ENCODE measurements at regions not wholly inside any gene's neighbourhood (a gene's known extent, or its start where the extent isn't known, plus 50 kb on each side); places are given as distances from the start of the nearest gene placed in this dataset.

DNA sequence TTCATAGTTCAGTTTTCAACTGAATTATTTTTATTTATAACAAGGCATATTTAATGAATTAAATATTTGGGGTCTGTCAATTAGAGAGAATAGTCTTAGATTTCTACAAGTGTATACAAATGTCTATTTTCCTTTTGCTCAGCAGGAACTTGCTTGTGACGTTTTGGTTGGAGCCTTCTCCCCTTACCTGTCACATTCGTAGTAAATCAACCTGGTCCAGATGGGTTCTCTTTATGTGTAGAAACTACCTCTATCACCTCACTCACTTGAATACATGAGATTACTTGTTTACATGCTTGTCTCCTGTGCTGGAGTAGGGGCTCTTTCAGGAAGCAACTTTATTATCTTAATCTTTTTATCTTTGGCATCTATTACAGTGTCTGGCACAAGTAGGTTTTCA is 938.3 kb upstream of the IGFBP7 start:
- no peaks in the 10 kb centered on the region for H3K27me3 ChIP-seq (ENCODE audit: insufficient read depth, low read length)
- H3K9me3 Mint-ChIP-seq: peaks cover 20 to 22% of the 10 kb centered on the region in 2 experiments
- H3T11ph ChIP-seq (ENCODE audit: low read length): no peak overlapping the region
- H4K8ac ChIP-seq (replicated peaks; ENCODE audit: insufficient read length, low read depth, low read length): no peak overlapping the region
- no peak overlapping the region for H3K4me2 ChIP-seq (ENCODE audit: insufficient read depth, insufficient read length, low read length)
- H3K36me3 Mint-ChIP-seq (ENCODE audit: insufficient read depth in 1 of 3, low read depth in 3 of 3): peaks cover under 1 to 23% (median 8%) of the 10 kb centered on the region in 3 experiments; a peak in 6 of 7 replicates
- H2BK15ac ChIP-seq (ENCODE audit: low read depth, low read length): no peak overlapping the region
- no peak overlapping the region for H3K27ac ChIP-seq (ENCODE audit: insufficient read length, low read depth, low read length)
- no peak overlapping the region for H3K27ac Mint-ChIP-seq
- H3K18ac ChIP-seq (ENCODE audit: insufficient read length, low read depth, low read length): no peak overlapping the region
- H3K9me3 ChIP-seq (ENCODE audit: control insufficient read depth, low read depth, low read length): peaks cover 5% of the 10 kb centered on the region
- DNase-seq: no peak
- H2BK120ac ChIP-seq (ENCODE audit: low read depth, low read length, poor library complexity, severe bottlenecking): no peak overlapping the region
- no peak overlapping the region for H3K56ac ChIP-seq (ENCODE audit: insufficient read length, low read depth, low read length)
- no CpG with 5 or more reads among the region's 2 CpGs for WGBS (ENCODE audit: extremely low coverage, insufficient read length, low lambda C conversion rate)
- H3K4me1 Mint-ChIP-seq: no peaks in the 10 kb centered on the region
- no peak overlapping the region for H2BK12ac ChIP-seq (ENCODE audit: insufficient read length, low read depth, low read length)
- no peaks in the 10 kb centered on the region for H3K79me1 ChIP-seq (ENCODE audit: insufficient read depth, low read depth, low read length, poor library complexity, severe bottlenecking)
- no peak overlapping the region for H3K23ac ChIP-seq (ENCODE audit: insufficient read length, low read depth, low read length)
- no peaks in the 10 kb centered on the region for H3K27me3 Mint-ChIP-seq (ENCODE audit: low read depth)
- no peak overlapping the region for H2BK5ac ChIP-seq (ENCODE audit: insufficient read length, low read length)
- no peak overlapping the region for H2AFZ ChIP-seq (ENCODE audit: low read length)
- no peak overlapping the region for H3K4me3 Mint-ChIP-seq
- TF ChIP-seq, protein P1, sequence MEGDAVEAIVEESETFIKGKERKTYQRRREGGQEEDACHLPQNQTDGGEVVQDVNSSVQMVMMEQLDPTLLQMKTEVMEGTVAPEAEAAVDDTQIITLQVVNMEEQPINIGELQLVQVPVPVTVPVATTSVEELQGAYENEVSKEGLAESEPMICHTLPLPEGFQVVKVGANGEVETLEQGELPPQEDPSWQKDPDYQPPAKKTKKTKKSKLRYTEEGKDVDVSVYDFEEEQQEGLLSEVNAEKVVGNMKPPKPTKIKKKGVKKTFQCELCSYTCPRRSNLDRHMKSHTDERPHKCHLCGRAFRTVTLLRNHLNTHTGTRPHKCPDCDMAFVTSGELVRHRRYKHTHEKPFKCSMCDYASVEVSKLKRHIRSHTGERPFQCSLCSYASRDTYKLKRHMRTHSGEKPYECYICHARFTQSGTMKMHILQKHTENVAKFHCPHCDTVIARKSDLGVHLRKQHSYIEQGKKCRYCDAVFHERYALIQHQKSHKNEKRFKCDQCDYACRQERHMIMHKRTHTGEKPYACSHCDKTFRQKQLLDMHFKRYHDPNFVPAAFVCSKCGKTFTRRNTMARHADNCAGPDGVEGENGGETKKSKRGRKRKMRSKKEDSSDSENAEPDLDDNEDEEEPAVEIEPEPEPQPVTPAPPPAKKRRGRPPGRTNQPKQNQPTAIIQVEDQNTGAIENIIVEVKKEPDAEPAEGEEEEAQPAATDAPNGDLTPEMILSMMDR (conservative IDR thresholded peaks at IDR 0.05): no peak
- no peaks in the 10 kb centered on the region for H4K20me1 ChIP-seq (ENCODE audit: control insufficient read depth, insufficient read depth, insufficient read length)
- no peak overlapping the region for H3K14ac ChIP-seq (ENCODE audit: insufficient read depth, low read length)
- no peak overlapping the region for H4K5ac ChIP-seq (ENCODE audit: insufficient read length, low read depth, low read length)
- H3K9ac ChIP-seq (ENCODE audit: extremely low read depth, insufficient read length, low read length): no peak overlapping the region
- H3K4me1 ChIP-seq (ENCODE audit: insufficient read depth, low read length): no peaks in the 10 kb centered on the region
- H4K91ac ChIP-seq (ENCODE audit: insufficient read length, low read depth, low read length): no peak overlapping the region
- no peak overlapping the region for H2BK20ac ChIP-seq (ENCODE audit: low read depth, low read length, poor library complexity, severe bottlenecking)
- no peak overlapping the region for H2AK5ac ChIP-seq (ENCODE audit: insufficient read length, low read length)
- H3K23me2 ChIP-seq (ENCODE audit: insufficient read length, low read depth, low read length, poor library complexity, severe bottlenecking): no peaks in the 10 kb centered on the region
- no peaks in the 10 kb centered on the region for H3K79me2 ChIP-seq (ENCODE audit: insufficient read depth, low read length)
- no peak overlapping the region for H3K4ac ChIP-seq (ENCODE audit: low read depth, low read length)
